DND-41 (cell line): ENCODE measurements at regions not wholly inside any gene's neighbourhood (a gene's known extent, or its start where the extent isn't known, plus 50 kb on each side); places are given as distances from the start of the nearest gene placed in this dataset.

Experiments
- ATAC-seq: fragments of 200-7000 bp; cut with Tn5 transposase; 3 replicates; pipeline ENCODE4 v1.9.1; 2021; ENCODE audit warnings: low read depth; ENCODE audit not compliant: insufficient read depth
- DNase-seq: peaks from one replicate; pipeline ENCODE4 v3.0.0-alpha.2; 2020
- H2AFZ ChIP-seq: 2 replicates; pipeline ENCODE4 v1.6.0; 2012; ENCODE audit warnings: low read depth, low read length
- H3K27ac ChIP-seq: 2 replicates; pipeline ENCODE4 v1.5.1; 2012; ENCODE audit warnings: low read length, inconsistent platforms
- H3K27me3 ChIP-seq: fragments of 200-600 bp; sonication (generic); 2 replicates; pipeline ENCODE4 v1.6.0; 2012; ENCODE audit warnings: low read length, mild to moderate bottlenecking, inconsistent platforms; ENCODE audit not compliant: insufficient read depth, poor library complexity
- H3K36me3 ChIP-seq: 2 replicates; pipeline ENCODE4 v1.5.1; 2012; ENCODE audit warnings: low read length, inconsistent platforms; ENCODE audit not compliant: insufficient read depth
- H3K4me1 ChIP-seq: 2 replicates; pipeline ENCODE4 v1.5.1; 2012; ENCODE audit warnings: mild to moderate bottlenecking, low read length; ENCODE audit not compliant: insufficient read depth
- H3K4me2 ChIP-seq: 2 replicates; pipeline ENCODE4 v1.6.0; 2012; ENCODE audit warnings: mild to moderate bottlenecking, moderate library complexity, low read length, inconsistent platforms; ENCODE audit not compliant: insufficient read depth
- H3K4me3 ChIP-seq, 2 experiments: fragments of 200-600 bp in 1 of 2; shearing (Covaris generic) in 1 of 2; 2 replicates each; pipeline ENCODE4 v1.5.1; 2012 to 2016; ENCODE audit warnings: inconsistent platforms in 2 of 2, low read length in 2 of 2, mild to moderate bottlenecking in 2 of 2, low read depth in 1 of 2, moderate library complexity in 1 of 2
- H3K79me2 ChIP-seq: 2 replicates; pipeline ENCODE4 v1.6.0; 2012; ENCODE audit warnings: low read length, inconsistent platforms; ENCODE audit not compliant: insufficient read depth
- H3K9ac ChIP-seq: 2 replicates; pipeline ENCODE4 v1.6.0; 2012; ENCODE audit warnings: low read depth, mild to moderate bottlenecking, inconsistent platforms, low read length, moderate library complexity
- H3K9me3 ChIP-seq: 2 replicates; pipeline ENCODE4 v1.5.1; 2012; ENCODE audit warnings: low read length, moderate library complexity, mild to moderate bottlenecking, inconsistent platforms; ENCODE audit not compliant: insufficient read depth, severe bottlenecking
- H4K20me1 ChIP-seq: 2 replicates; pipeline ENCODE4 v1.6.0; 2012; ENCODE audit warnings: low read length; ENCODE audit not compliant: insufficient read depth
- CTCF ChIP-seq: IDR thresholded peaks from 2 replicates; pipeline ENCODE4 v1.5.1; 2012; ENCODE audit warnings: borderline replicate concordance, low read length, moderate library complexity, mild to moderate bottlenecking; ENCODE audit not compliant: poor library complexity, severe bottlenecking; ENCODE audit errors: extremely low read depth
- EZH2 ChIP-seq: IDR thresholded peaks from 3 replicates; pipeline ENCODE4 v1.6.1; 2012; ENCODE audit warnings: borderline replicate concordance, low read depth, mild to moderate bottlenecking, moderate library complexity, low read length, inconsistent platforms; ENCODE audit not compliant: severe bottlenecking

- Histone ChIP-seq H2AFZ (no peak overlapping the region), H3K9me3 (no peaks in the 10 kb centered on the region), H3K9ac (no peak overlapping the region), H3K4me3 (no peak overlapping the region), H4K20me1 (no peaks in the 10 kb centered on the region), H3K27me3 (no peaks in the 10 kb centered on the region), H3K4me2 (no peak overlapping the region), H3K36me3 (no peaks in the 10 kb centered on the region), H3K4me1 (no peaks in the 10 kb centered on the region), H3K79me2 (no peaks in the 10 kb centered on the region), H3K27ac (no peak overlapping the region)
- ATAC-seq = no peak
- DNase-seq = no peak
- TF ChIP-seq CTCF (no peak), EZH2 (no peak)
Measured at GRCh38 chr11:90407350-90407749, 184.5 kb upstream of the CHORDC1 start.

GRCh38 chr11:90392692-90393091 is 169.8 kb upstream of the CHORDC1 start:
- H3K36me3 ChIP-seq = no peaks in the 10 kb centered on the region
- ATAC-seq (no peak), DNase-seq (no peak)
- H3K4me2 ChIP-seq = no peak overlapping the region
- no peaks in the 10 kb centered on the region for H3K79me2 ChIP-seq
- H3K4me3 ChIP-seq = no peak overlapping the region
- no peaks in the 10 kb centered on the region for H3K4me1 ChIP-seq
- no peaks in the 10 kb centered on the region for H3K27me3 ChIP-seq
- H3K9ac ChIP-seq = no peak overlapping the region
- TF ChIP-seq EZH2 (no peak), CTCF (no peak)
- no peak overlapping the region for H2AFZ ChIP-seq
- no peak overlapping the region for H3K27ac ChIP-seq
- no peaks in the 10 kb centered on the region for H3K9me3 ChIP-seq
- no peaks in the 10 kb centered on the region for H4K20me1 ChIP-seq

- ATAC-seq (no peak), DNase-seq (no peak)
- Histone ChIP-seq H2AFZ (no peak overlapping the region), H3K27ac (no peak overlapping the region), H3K4me2 (no peak overlapping the region), H3K4me1 (no peaks in the 10 kb centered on the region), H4K20me1 (no peaks in the 10 kb centered on the region), H3K9me3 (no peaks in the 10 kb centered on the region), H3K9ac (no peak overlapping the region), H3K27me3 (no peaks in the 10 kb centered on the region), H3K4me3 (no peak overlapping the region), H3K79me2 (no peaks in the 10 kb centered on the region), H3K36me3 (no peaks in the 10 kb centered on the region)
- no peak for TF ChIP-seq CTCF
- TF ChIP-seq EZH2 = no peak
Measured at GRCh38 chr11:90391756-90392155, 168.9 kb upstream of the CHORDC1 start.

- Histone ChIP-seq H3K4me2 (no peak overlapping the region), H3K9ac (no peak overlapping the region), H4K20me1 (no peaks in the 10 kb centered on the region), H3K4me1 (no peaks in the 10 kb centered on the region), H3K4me3 (no peak overlapping the region), H3K79me2 (no peaks in the 10 kb centered on the region), H3K27ac (no peak overlapping the region), H3K9me3 (peaks cover 5% of the 10 kb centered on the region), H2AFZ (no peak overlapping the region), H3K36me3 (no peaks in the 10 kb centered on the region), H3K27me3 (no peaks in the 10 kb centered on the region)
- DNase-seq (no peak), ATAC-seq (no peak)
- no peak for TF ChIP-seq EZH2
- TF ChIP-seq CTCF = no peak
Measured at GRCh38 chr11:90380206-90380605, 157.4 kb upstream of the CHORDC1 start.
